HFF-Myc (cell line): ENCODE measurements at regions not wholly inside any gene's neighbourhood (a gene's known extent, or its start where the extent isn't known, plus 50 kb on each side); places are given as distances from the start of the nearest gene placed in this dataset.

Experiments used
- DNase-seq: peaks from one replicate; pipeline ENCODE4 v3.0.0-alpha.2; 2011; ENCODE audit warnings: low read depth; ENCODE audit errors: extremely low read depth
- H3K4me3 ChIP-seq: replicated peaks from 2 replicates; pipeline ENCODE4 v1.5.1; 2011; ENCODE audit warnings: low read depth, mild to moderate bottlenecking, control low read depth, low read length
- CTCF ChIP-seq: IDR thresholded peaks from 2 replicates; pipeline ENCODE4 v1.5.1; 2012; ENCODE audit warnings: mild to moderate bottlenecking, low read depth, low read length, control low read depth; ENCODE audit errors: missing control alignments

- DNase-seq = no peak
- H3K4me3 ChIP-seq = no peak overlapping the region
- no peak for TF ChIP-seq CTCF
Measured at GRCh38 chr20:61052195-61052750, 199.8 kb upstream of the CDH4 start.

- DNase-seq = no peak
- H3K4me3 ChIP-seq = no peak overlapping the region
- no peak for TF ChIP-seq CTCF
Measured at GRCh38 chr20:61052776-61053442, 199.2 kb upstream of the CDH4 start.

GRCh38 chr20:61053487-61053886 is 198.6 kb upstream of the CDH4 start:
- no peak for DNase-seq
- H3K4me3 ChIP-seq = no peak overlapping the region
- TF ChIP-seq CTCF = no peak

GRCh38 chr20:61053889-61054288 is 198.2 kb upstream of the CDH4 start:
- no peak for DNase-seq
- TF ChIP-seq CTCF = no peak
- H3K4me3 ChIP-seq = no peak overlapping the region

GRCh38 chr20:61054411-61054810 is 197.7 kb upstream of the CDH4 start:
- no peak for DNase-seq
- no peak for TF ChIP-seq CTCF

GRCh38 chr20:61055180-61056010 is 196.7 kb upstream of the CDH4 start:
- TF ChIP-seq CTCF = no peak
- H3K4me3 ChIP-seq = no peak overlapping the region
- DNase-seq = no peak

More at GRCh38 chr20:61054411-61054810, 197.7 kb upstream of the CDH4 start:
- no peak overlapping the region for H3K4me3 ChIP-seq
